B cell (primary cell): ENCODE measurements at regions not wholly inside any gene's neighbourhood (a gene's known extent, or its start where the extent isn't known, plus 50 kb on each side); places are given as distances from the start of the nearest gene placed in this dataset.

Experiments
- CTCF ChIP-seq: fragments of 200-600 bp; IDR thresholded peaks from one replicate; pipeline ENCODE4 v1.8.0; 2022; ENCODE audit warnings: antibody characterized with exemption, mild to moderate bottlenecking
- EZH2 ChIP-seq: IDR thresholded peaks from 2 replicates; pipeline ENCODE4 v1.6.1; 2012; ENCODE audit warnings: borderline replicate concordance, low read depth, mild to moderate bottlenecking, moderate library complexity, low read length; ENCODE audit not compliant: insufficient read depth, poor library complexity, severe bottlenecking

GRCh38 chr12:60666895-60667294 lies 1071.1 kb downstream of the SLC16A7 start:
- TF ChIP-seq CTCF = no peak
- no peak for TF ChIP-seq EZH2
